GM10266 (cell line): ENCODE measurements at regions not wholly inside any gene's neighbourhood (a gene's known extent, or its start where the extent isn't known, plus 50 kb on each side); places are given as distances from the start of the nearest gene placed in this dataset.

Experiments
- DNase-seq: peaks from one replicate; pipeline ENCODE4 v3.0.0; 2012; ENCODE audit errors: extremely low spot score
- TF ChIP-seq, protein P1 (sequence below): IDR thresholded peaks from 2 replicates; pipeline ENCODE4 v1.5.1; 2012; ENCODE audit warnings: mild to moderate bottlenecking, low read depth; ENCODE audit not compliant: control insufficient read depth, insufficient read depth; ENCODE audit errors: missing control alignments

DNA sequence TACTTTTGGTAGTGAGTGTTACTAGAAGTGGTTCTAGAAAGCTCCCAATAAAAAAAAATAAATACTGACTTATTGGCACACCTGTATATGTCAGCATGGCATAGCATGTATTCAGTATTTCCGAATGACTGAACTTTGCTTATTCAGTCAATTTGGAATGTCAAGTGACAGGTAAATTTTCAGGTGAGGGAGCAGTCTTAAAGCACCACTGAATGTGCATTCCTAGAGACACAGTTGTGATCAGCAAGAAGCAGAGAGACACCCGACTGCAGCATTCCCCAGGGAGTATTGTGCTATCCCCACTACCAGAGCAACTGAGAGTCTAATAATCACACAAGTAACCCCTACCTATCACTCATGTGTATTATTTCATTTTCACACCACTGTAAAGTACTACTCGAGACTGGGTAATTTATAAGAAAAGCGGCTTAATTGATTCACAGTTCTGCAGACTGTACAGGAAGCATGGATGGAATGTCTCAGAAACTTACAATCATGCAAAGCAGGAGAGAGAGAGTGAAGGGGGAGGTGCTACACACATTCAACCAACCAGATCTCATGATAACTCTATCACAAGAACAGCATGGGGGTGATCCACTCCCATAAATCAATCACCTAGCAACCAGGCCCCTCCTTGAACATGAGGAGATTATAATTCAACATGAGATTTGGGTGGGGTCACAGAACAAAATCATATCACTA is 201.5 kb downstream of the TBX15 start:
- DNase-seq: no peak
- TF ChIP-seq, protein P1, sequence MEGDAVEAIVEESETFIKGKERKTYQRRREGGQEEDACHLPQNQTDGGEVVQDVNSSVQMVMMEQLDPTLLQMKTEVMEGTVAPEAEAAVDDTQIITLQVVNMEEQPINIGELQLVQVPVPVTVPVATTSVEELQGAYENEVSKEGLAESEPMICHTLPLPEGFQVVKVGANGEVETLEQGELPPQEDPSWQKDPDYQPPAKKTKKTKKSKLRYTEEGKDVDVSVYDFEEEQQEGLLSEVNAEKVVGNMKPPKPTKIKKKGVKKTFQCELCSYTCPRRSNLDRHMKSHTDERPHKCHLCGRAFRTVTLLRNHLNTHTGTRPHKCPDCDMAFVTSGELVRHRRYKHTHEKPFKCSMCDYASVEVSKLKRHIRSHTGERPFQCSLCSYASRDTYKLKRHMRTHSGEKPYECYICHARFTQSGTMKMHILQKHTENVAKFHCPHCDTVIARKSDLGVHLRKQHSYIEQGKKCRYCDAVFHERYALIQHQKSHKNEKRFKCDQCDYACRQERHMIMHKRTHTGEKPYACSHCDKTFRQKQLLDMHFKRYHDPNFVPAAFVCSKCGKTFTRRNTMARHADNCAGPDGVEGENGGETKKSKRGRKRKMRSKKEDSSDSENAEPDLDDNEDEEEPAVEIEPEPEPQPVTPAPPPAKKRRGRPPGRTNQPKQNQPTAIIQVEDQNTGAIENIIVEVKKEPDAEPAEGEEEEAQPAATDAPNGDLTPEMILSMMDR: no peak

DNA sequence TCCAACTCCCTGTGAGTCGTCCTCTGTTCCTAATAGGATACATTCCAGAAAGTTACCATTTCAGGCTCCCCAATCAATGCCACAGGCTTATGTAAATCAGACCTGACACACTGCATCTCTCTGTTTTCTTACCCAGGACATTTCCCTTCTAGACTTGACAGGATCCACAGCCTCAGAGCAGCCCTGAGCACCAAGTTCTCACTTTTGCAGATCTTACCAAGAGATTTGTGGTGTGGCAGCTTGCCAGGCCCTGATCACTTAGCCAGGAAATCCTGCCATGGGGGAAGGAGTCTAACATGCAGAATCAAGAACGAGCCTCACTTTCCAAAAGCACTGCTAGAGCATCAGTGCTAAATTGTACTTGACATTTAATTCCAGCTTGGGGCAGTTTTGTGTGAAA is 202.9 kb downstream of the TBX15 start:
- TF ChIP-seq, protein P1: no peak
- DNase-seq: no peak

DNA sequence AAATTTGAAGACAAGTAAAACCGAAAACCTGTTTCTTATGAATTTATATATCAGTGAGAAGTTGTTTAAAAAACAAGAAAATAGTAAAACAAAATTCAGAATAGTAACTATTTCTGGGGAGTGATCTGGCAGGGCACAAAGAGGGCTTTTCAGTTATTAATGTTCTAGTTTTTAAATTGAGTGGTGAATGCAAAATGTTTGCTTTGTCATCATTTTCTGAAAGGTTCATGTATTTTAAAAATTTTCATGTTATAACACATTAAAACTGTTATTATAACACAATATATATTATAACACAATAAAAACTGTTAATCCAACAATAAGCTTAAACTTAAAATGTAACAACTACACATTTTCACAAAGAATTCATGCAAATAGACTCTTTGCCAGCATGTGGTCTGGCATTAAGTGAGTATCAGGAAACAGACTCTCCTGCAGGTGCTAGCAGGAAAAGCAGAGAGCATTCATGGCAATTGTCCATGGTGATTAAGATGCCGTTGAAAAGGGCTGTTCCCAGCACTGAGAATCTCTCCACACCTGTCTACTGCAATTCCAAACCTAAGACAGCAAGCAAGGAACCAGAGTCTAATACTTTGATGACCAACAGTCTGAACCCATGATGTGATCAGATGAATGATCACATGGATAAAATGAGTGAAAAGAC is 204.9 kb downstream of the TBX15 start:
- TF ChIP-seq, protein P1: no peak
- DNase-seq: no peak

DNA sequence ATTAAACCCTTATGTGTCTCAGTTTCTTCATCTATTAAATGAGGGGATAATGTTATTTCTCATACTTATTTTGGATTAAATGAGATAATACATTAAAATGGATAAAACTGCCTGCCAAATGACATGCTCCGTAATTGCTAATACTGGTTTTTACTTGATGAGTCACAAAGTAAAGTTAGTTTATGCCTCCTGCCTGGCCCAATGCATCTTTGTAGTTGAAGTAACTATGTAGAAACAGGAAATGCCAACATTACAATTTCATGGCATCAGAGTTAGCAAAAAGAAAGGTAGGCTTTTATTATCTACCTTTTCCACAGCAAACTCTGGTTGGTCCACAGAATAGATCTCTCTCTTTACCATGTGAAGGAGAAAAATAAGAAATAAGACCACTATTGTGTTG is 214.5 kb downstream of the TBX15 start:
- no peak for DNase-seq
- TF ChIP-seq, protein P1: no peak

DNA sequence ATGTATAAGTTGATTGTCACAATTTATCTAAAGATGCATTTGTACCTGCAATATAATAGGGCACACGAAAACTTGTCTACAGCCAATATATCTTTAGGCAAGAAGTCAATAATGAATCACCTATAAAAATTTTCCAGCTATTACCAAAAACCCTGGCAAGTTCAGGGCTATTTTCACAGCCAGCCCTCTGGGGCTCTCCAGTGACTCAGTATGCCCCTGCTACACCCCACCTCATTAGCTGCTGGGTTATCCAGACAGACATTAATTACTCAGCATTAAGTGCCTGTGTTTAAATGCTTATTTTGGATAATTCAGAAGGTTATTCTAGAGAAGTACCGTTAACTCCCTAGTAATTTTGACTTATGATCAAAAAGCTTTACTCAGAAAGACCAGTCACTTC is 220.2 kb downstream of the TBX15 start:
- TF ChIP-seq, protein P1: no peak
- DNase-seq: no peak

DNA sequence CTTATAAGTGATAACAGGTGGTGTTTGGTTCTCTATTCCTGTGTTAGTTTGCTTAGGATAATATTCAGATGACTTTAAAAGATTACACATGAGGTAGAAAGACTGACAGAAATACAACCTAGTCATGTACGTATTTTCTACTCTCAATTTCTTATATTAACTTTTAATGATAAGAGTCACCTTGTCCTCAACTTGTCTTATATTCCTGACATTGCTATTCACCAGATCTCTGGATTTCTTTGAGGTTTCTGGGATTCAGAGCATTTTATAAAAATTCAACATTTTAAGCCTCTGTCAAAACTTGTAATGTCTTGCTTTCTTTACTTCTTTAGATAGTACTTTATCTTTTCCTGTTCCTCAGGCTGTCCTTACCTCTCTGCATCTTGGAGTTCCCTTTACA is 234.2 kb downstream of the TBX15 start:
- no peak for DNase-seq
- TF ChIP-seq, protein P1: no peak

DNA sequence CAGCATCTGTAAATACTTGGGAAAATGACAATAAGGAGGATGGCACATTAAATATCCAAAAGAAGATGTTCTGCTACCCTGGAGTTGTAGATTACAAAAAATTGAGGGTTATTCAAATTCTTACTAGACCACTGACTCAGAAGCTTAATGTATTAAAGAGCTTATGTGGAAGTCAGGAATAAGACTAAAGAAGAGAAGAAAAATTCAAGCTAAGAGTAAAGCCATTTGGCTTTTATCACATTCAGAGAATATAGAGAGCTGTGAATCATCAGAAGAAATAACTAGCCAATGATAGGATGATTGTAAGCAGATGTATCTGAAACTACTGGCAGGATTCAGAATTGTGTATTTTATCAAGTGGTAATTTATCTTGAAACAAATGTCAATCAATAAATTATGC is 237.0 kb downstream of the TBX15 start:
- TF ChIP-seq, protein P1: no peak
- DNase-seq: no peak
